IMR-90 (cell line): ENCODE measurements at regions not wholly inside any gene's neighbourhood (a gene's known extent, or its start where the extent isn't known, plus 50 kb on each side); places are given as distances from the start of the nearest gene placed in this dataset.

ENCODE experiments used
- ATAC-seq: fragments of 200-7000 bp; cut with Tn5 transposase; 2 replicates; pipeline ENCODE4 v1.9.1; 2020; ENCODE audit warnings: low read depth, mild to moderate bottlenecking, moderate library complexity
- BruUV-seq: library from RNA; stranded (reverse); fragments of 400-500 nt; replicated peaks from 2 replicates; lab custom pipeline; 2021; lab: Mats Ljungman, UMichigan
- CTCF ChIA-PET: fragments of 300-600 bp; formaldehyde crosslinking; extraction: SDS; loops from one replicate; lab custom pipeline; 2021; ENCODE audit warnings: antibody characterized with exemption; lab: Yijun Ruan, JAX
- POLR2A ChIA-PET: fragments of 300-600 bp; sonication (Branson Sonifier 250); formaldehyde crosslinking; loops from one replicate; lab custom pipeline; 2022; ENCODE audit warnings: antibody characterized with exemption; ENCODE audit not compliant: unreplicated experiment; lab: Charles Lee
- DNase-seq: peaks from one replicate; pipeline ENCODE4 v3.0.0; 2013
- H2AFZ ChIP-seq: replicated peaks from 2 replicates; pipeline ENCODE3; 2013; ENCODE audit warnings: low read length, mild to moderate bottlenecking; ENCODE audit not compliant: poor library complexity
- H2AK5ac ChIP-seq: 2 replicates; pipeline ENCODE4 v1.6.1; 2013; ENCODE audit warnings: low read depth, low read length, inconsistent platforms
- H2AK9ac ChIP-seq: replicated peaks from 2 replicates; pipeline ENCODE3; 2013; ENCODE audit warnings: mild to moderate bottlenecking, low read depth, low read length, moderate library complexity; ENCODE audit not compliant: poor library complexity
- H2BK120ac ChIP-seq: 2 replicates; pipeline ENCODE4 v1.6.1; 2013; ENCODE audit warnings: low read depth, low read length, inconsistent platforms
- H2BK15ac ChIP-seq: 3 replicates; pipeline ENCODE4 v1.6.1; 2013; ENCODE audit warnings: low read depth, low read length, inconsistent platforms
- H2BK20ac ChIP-seq: 2 replicates; pipeline ENCODE4 v1.6.1; 2013; ENCODE audit warnings: low read depth, mild to moderate bottlenecking, inconsistent platforms, low read length, moderate library complexity
- H2BK5ac ChIP-seq: 2 replicates; pipeline ENCODE4 v1.6.1; 2013; ENCODE audit warnings: mild to moderate bottlenecking, low read depth, low read length, inconsistent platforms; ENCODE audit not compliant: poor library complexity, severe bottlenecking
- H3K14ac ChIP-seq: replicated peaks from 2 replicates; pipeline ENCODE4 v1.6.1; 2013; ENCODE audit warnings: low read depth, low read length, inconsistent platforms
- H3K18ac ChIP-seq: 2 replicates; pipeline ENCODE4 v1.6.1; 2013; ENCODE audit warnings: low read depth, low read length, control low read depth
- H3K23ac ChIP-seq: 2 replicates; pipeline ENCODE4 v1.6.1; 2013; ENCODE audit warnings: low read depth, low read length, inconsistent platforms
- H3K27ac ChIP-seq: 2 replicates; pipeline ENCODE4 v1.5.1; 2013; ENCODE audit warnings: mild to moderate bottlenecking, control low read depth, low read length; ENCODE audit not compliant: insufficient read depth
- H3K27me3 ChIP-seq: 2 replicates; pipeline ENCODE4 v1.6.1; 2013; ENCODE audit warnings: low read length; ENCODE audit not compliant: control insufficient read depth, insufficient read depth
- H3K36me3 ChIP-seq: 2 replicates; pipeline ENCODE4 v1.6.1; 2013; ENCODE audit warnings: low read length, mixed read lengths; ENCODE audit not compliant: control insufficient read depth, insufficient read depth
- H3K4ac ChIP-seq: 2 replicates; pipeline ENCODE4 v1.6.1; 2013; ENCODE audit warnings: low read depth, low read length, inconsistent platforms
- H3K4me1 ChIP-seq: 2 replicates; pipeline ENCODE4 v1.6.1; 2013; ENCODE audit warnings: low read length, mixed read lengths; ENCODE audit not compliant: control insufficient read depth, insufficient read depth
- H3K4me2 ChIP-seq: 2 replicates; pipeline ENCODE4 v1.6.1; 2013; ENCODE audit warnings: low read depth, mild to moderate bottlenecking, control low read depth, low read length, moderate library complexity
- H3K4me3 ChIP-seq: 2 replicates; pipeline ENCODE4 v1.5.1; 2013; ENCODE audit warnings: low read depth, mild to moderate bottlenecking, control low read depth, low read length, moderate library complexity; ENCODE audit not compliant: insufficient read depth
- H3K56ac ChIP-seq: 2 replicates; pipeline ENCODE4 v1.6.1; 2013; ENCODE audit warnings: low read length, inconsistent platforms; ENCODE audit not compliant: insufficient read depth; ENCODE audit errors: extremely low read depth
- H3K79me1 ChIP-seq, 2 experiments: 2 replicates each; pipeline ENCODE4 v1.6.1; 2013; ENCODE audit warnings: low read length in 2 of 2, inconsistent platforms in 1 of 2, low read depth in 1 of 2
- H3K9ac ChIP-seq: 2 replicates; pipeline ENCODE4 v1.6.1; 2013; ENCODE audit warnings: low read depth, low read length, control low read depth
- H3K9me1 ChIP-seq: 2 replicates; pipeline ENCODE4 v1.6.1; 2013; ENCODE audit warnings: low read length, inconsistent platforms; ENCODE audit not compliant: insufficient read depth
- H3K9me3 ChIP-seq: 2 replicates; pipeline ENCODE4 v1.6.1; 2013; ENCODE audit warnings: low read length; ENCODE audit not compliant: control insufficient read depth, insufficient read depth
- H4K20me1 ChIP-seq: 2 replicates; pipeline ENCODE4 v1.6.1; 2013; ENCODE audit warnings: low read length, inconsistent platforms; ENCODE audit not compliant: insufficient read depth
- H4K5ac ChIP-seq: 2 replicates; pipeline ENCODE4 v1.6.1; 2013; ENCODE audit warnings: mild to moderate bottlenecking, low read depth, low read length, control low read depth
- H4K8ac ChIP-seq, 2 experiments: 2 replicates each; pipeline ENCODE4 v1.6.1; 2013; ENCODE audit warnings: low read depth in 2 of 2, low read length in 2 of 2, control low read depth in 1 of 2, inconsistent platforms in 1 of 2
- H4K91ac ChIP-seq: 2 replicates; pipeline ENCODE4 v1.6.1; 2013; ENCODE audit warnings: low read depth, low read length, inconsistent platforms; ENCODE audit not compliant: insufficient read depth
- CHD1 ChIP-seq: IDR thresholded peaks from 2 replicates; pipeline ENCODE4 v1.6.1; 2012; ENCODE audit warnings: low read depth, low read length, improper control_type of control experiment
- FOS ChIP-seq: fragments of 150-350 bp; IDR thresholded peaks from 2 replicates; pipeline ENCODE4 v1.6.1; 2016; ENCODE audit warnings: low read depth, low read length
- MXI1 ChIP-seq: IDR thresholded peaks from 2 replicates; pipeline ENCODE4 v1.6.1; 2012; ENCODE audit warnings: low read depth, mild to moderate bottlenecking, low read length, moderate library complexity, borderline replicate concordance
- NFE2L2 ChIP-seq: fragments of 150-350 bp; IDR thresholded peaks from 2 replicates; pipeline ENCODE4 v1.6.1; 2016; ENCODE audit warnings: low read depth, mild to moderate bottlenecking, low read length
- RAD21 ChIP-seq: IDR thresholded peaks from 2 replicates; pipeline ENCODE4 v1.6.1; 2012; ENCODE audit warnings: low read length, improper control_type of control experiment
- WGBS, 2 experiments: methylation state at CpG; one replicate each; pipeline versions ENCODE4 v1.1.5 to v1.1.7; 2013; ENCODE audit warnings: missing lambda C conversion rate in 2 of 2; ENCODE audit not compliant: insufficient read length in 1 of 2; ENCODE audit errors: extremely low coverage in 2 of 2; 5-methylcytosine and 5-hydroxymethylcytosine counted together
- dilution Hi-C: fragments of 300-500 bp; cut with HindIII; formaldehyde crosslinking; loops from one replicate; pipeline ENCODE4 v1.14.3; 2018; ENCODE audit warnings: low sequenced_read_pairs; ENCODE audit not compliant: unreplicated experiment
- in situ Hi-C: fragments of 300-500 bp; cut with MboI; formaldehyde crosslinking; loops from 3 replicates; pipeline ENCODE4 v1.14.3; 2019; ENCODE audit warnings: low sequenced_read_pairs, inconsistent platforms, mixed read lengths
- intact Hi-C: fragments of 100-400 bp; cut with micrococcal nuclease; formaldehyde crosslinking; loops from 2 replicates; pipeline ENCODE4 v1.10.0; 2022
- TF ChIP-seq, protein P1 (sequence below): fragments of 150-350 bp; IDR thresholded peaks from 2 replicates; pipeline ENCODE4 v1.6.1; 2016; ENCODE audit warnings: low read depth, mild to moderate bottlenecking, low read length, moderate library complexity, borderline replicate concordance

DNA sequence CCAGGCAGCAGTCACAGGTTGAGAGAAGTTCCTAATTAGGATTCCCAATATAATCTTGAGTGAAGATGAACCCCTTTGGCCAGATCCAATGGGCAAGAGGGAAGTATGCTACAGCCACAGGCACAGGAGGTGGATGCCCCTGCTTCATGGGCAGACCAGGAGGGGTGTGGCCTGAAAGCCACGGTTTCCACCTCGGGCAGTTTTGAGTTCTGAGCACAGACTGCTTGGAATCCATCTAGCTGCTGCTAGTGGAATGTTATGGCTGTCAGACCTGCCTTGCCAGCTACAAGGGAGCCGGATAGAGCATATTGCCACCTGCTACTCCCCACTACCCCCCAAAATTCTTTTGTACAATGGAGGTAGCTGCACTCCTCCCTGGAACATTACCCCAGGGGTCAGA lies 672.9 kb downstream of the HACE1 start:
- TF ChIP-seq MXI1 = no peak
- no peak for TF ChIP-seq CHD1
- TF ChIP-seq RAD21 = no peak
- TF ChIP-seq FOS = no peak
- TF ChIP-seq NFE2L2 = no peak
- TF ChIP-seq, protein P1, sequence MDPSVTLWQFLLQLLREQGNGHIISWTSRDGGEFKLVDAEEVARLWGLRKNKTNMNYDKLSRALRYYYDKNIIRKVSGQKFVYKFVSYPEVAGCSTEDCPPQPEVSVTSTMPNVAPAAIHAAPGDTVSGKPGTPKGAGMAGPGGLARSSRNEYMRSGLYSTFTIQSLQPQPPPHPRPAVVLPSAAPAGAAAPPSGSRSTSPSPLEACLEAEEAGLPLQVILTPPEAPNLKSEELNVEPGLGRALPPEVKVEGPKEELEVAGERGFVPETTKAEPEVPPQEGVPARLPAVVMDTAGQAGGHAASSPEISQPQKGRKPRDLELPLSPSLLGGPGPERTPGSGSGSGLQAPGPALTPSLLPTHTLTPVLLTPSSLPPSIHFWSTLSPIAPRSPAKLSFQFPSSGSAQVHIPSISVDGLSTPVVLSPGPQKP = no peak
- Histone ChIP-seq H3K9me3 (peaks cover 25% of the 10 kb centered on the region; the same call in 1 of the 2 replicates), H4K5ac (no peak overlapping the region), H2BK20ac (no peak overlapping the region), H3K23ac (no peak overlapping the region), H3K9ac (no peak overlapping the region), H3K4me2 (no peak overlapping the region), H3K14ac (no peak overlapping the region), H4K8ac (no peak overlapping the region), H2BK15ac (no peak overlapping the region), H4K91ac (no peak overlapping the region), H3K56ac (no peak overlapping the region), H3K4me1 (no peaks in the 10 kb centered on the region), H3K9me1 (no peaks in the 10 kb centered on the region), H2AK9ac (no peak overlapping the region), H2AK5ac (no peak overlapping the region), H3K4ac (no peak overlapping the region), H3K4me3 (no peak overlapping the region), H3K36me3 (no peaks in the 10 kb centered on the region), H2BK120ac (no peak overlapping the region), H4K20me1 (no peaks in the 10 kb centered on the region), H2BK5ac (no peak overlapping the region), H3K18ac (no peak overlapping the region), H3K27me3 (no peaks in the 10 kb centered on the region), H3K79me1 (no peaks in the 10 kb centered on the region), H3K27ac (no peak overlapping the region), H2AFZ (no peak overlapping the region)
- no CpG with 5 or more reads among the region's 3 CpGs for WGBS, 2 experiments
- DNase-seq (no peak), ATAC-seq (no peak)
- no TSS peak for BruUV-seq
- POLR2A ChIA-PET = no interaction called here
- intact Hi-C loops = no loop called here
- dilution Hi-C loops = no loop called here
- in situ Hi-C loops = no loop called here
- CTCF ChIA-PET = no interaction called here
